GM12878 (cell line): ENCODE measurements at regions not wholly inside any gene's neighbourhood (a gene's known extent, or its start where the extent isn't known, plus 50 kb on each side); places are given as distances from the start of the nearest gene placed in this dataset.

Experiments
- ATAC-seq: fragments of 200-7000 bp; cut with Tn5 transposase; 3 replicates; pipeline ENCODE4 v1.9.1; 2020; ENCODE audit warnings: mild to moderate bottlenecking, moderate library complexity
- BruUV-seq: library from RNA; stranded (reverse); fragments of 400-500 nt; replicated peaks from 2 replicates; lab custom pipeline; 2021; lab: Mats Ljungman, UMichigan
- CTCF ChIA-PET: fragments of 300-600 bp; sonication (Branson Sonifier 250); formaldehyde crosslinking; extraction: SDS; loops from one replicate; lab custom pipeline; 2021; ENCODE audit warnings: inconsistent platforms; lab: Yijun Ruan, JAX
- POLR2A ChIA-PET: fragments of 350-600 bp; formaldehyde crosslinking; extraction: SDS; loops from one replicate; lab custom pipeline; 2021; ENCODE audit warnings: inconsistent platforms; lab: Charles Lee
- RAD21 ChIA-PET: fragments of 300-600 bp; sonication (Branson Sonifier 250); formaldehyde crosslinking; loops from one replicate; lab custom pipeline; 2023; ENCODE audit warnings: antibody characterized with exemption; ENCODE audit not compliant: unreplicated experiment; lab: Charles Lee
- SMC1A ChIA-PET: fragments of 300-600 bp; sonication (Branson Sonifier 250); formaldehyde crosslinking; loops from one replicate; lab custom pipeline; 2023; ENCODE audit not compliant: unreplicated experiment, uncharacterized antibody; lab: Charles Lee
- DNase-seq: peaks from one replicate; pipeline ENCODE4 v3.0.0-alpha.2; 2011; ENCODE audit warnings: low read depth, low spot score
- FAIRE-seq: peaks from 3 replicates; lab custom pipeline; 2011; peaks lifted over from hg19 to GRCh38; lab: Jason Lieb, UNC
- H2AFZ ChIP-seq: 2 replicates; pipeline ENCODE4 v1.6.0; 2011; ENCODE audit warnings: low read depth, low read length, control low read depth; ENCODE audit not compliant: control insufficient read depth
- H3K27ac ChIP-seq: 2 replicates; pipeline ENCODE4 v1.5.1; 2011; ENCODE audit warnings: control low read depth; ENCODE audit not compliant: control insufficient read depth, insufficient read depth
- H3K27me3 ChIP-seq, 2 experiments: replicated peaks in 1 of 2; 2 replicates each; pipeline versions ENCODE4 v1.6.0 to v1.6.1; 2011; ENCODE audit warnings: low read length in 1 of 2; ENCODE audit not compliant: control insufficient read depth in 2 of 2, insufficient read depth in 2 of 2
- H3K36me3 ChIP-seq, 2 experiments: 2 replicates each; pipeline ENCODE4 v1.5.1; 2011; ENCODE audit warnings: low read length in 1 of 2; ENCODE audit not compliant: control insufficient read depth in 2 of 2, insufficient read depth in 2 of 2
- H3K4me1 ChIP-seq: 2 replicates; pipeline ENCODE4 v1.6.1; 2011; ENCODE audit warnings: mild to moderate bottlenecking, low read length, moderate library complexity, mixed read lengths; ENCODE audit not compliant: control insufficient read depth, insufficient read depth
- H3K4me2 ChIP-seq: 2 replicates; pipeline ENCODE4 v1.6.0; 2011; ENCODE audit warnings: control low read depth; ENCODE audit not compliant: control insufficient read depth, insufficient read depth
- H3K4me3 ChIP-seq: fragments of 200-600 bp; sonication (generic); 2 replicates; pipeline ENCODE4 v1.5.1; 2016
- H3K79me2 ChIP-seq: 2 replicates; pipeline ENCODE4 v1.6.0; 2011; ENCODE audit warnings: low read length; ENCODE audit not compliant: control insufficient read depth, insufficient read depth
- H3K9ac ChIP-seq: 2 replicates; pipeline ENCODE4 v1.8.0; 2011; ENCODE audit warnings: low read length, control low read depth, mixed read lengths; ENCODE audit not compliant: control insufficient read depth, insufficient read depth
- H3K9me3 ChIP-seq: replicated peaks from 3 replicates; pipeline ENCODE4 v1.5.1; 2011; ENCODE audit warnings: mild to moderate bottlenecking, low read length; ENCODE audit not compliant: control insufficient read depth, insufficient read depth
- H4K20me1 ChIP-seq: 2 replicates; pipeline ENCODE4 v1.6.0; 2011; ENCODE audit not compliant: control insufficient read depth, insufficient read depth
- ESRRA ChIP-seq: IDR thresholded peaks from 2 replicates; pipeline ENCODE4 v1.6.1; 2012; ENCODE audit warnings: mild to moderate bottlenecking, low read length, improper control_type of control experiment
- FOXK2 ChIP-seq: fragments of 450-650 bp; IDR thresholded peaks from 2 replicates; pipeline ENCODE4 v1.6.1; 2017; ENCODE audit warnings: mild to moderate bottlenecking, moderate library complexity
- GABPA ChIP-seq: IDR thresholded peaks from 2 replicates; pipeline ENCODE4 v1.6.1; 2014; ENCODE audit warnings: antibody characterized with exemption, low read depth, mild to moderate bottlenecking, inconsistent platforms
- NR2C1 ChIP-seq: fragments of 450-650 bp; IDR thresholded peaks from 2 replicates; pipeline ENCODE4 v1.6.1; 2017; ENCODE audit warnings: antibody characterized with exemption, mild to moderate bottlenecking, moderate library complexity
- POLR2AphosphoS5 ChIP-seq: IDR thresholded peaks from 2 replicates; pipeline ENCODE4 v1.6.1; 2011; ENCODE audit warnings: mild to moderate bottlenecking, low read length, inconsistent platforms
- SP1 ChIP-seq: IDR thresholded peaks from one replicate; pipeline ENCODE4 v1.6.1; 2011; ENCODE audit warnings: low read depth, low read length
- TAF1 ChIP-seq: IDR thresholded peaks from 2 replicates; pipeline ENCODE4 v1.6.1; 2011; ENCODE audit warnings: mild to moderate bottlenecking, low read depth, low read length, borderline replicate concordance
- TARDBP ChIP-seq: IDR thresholded peaks from 2 replicates; pipeline ENCODE4 v1.6.1; 2016; ENCODE audit warnings: borderline replicate concordance
- ZNF24 ChIP-seq: fragments of 450-650 bp; IDR thresholded peaks from 2 replicates; pipeline ENCODE4 v1.6.1; 2017; ENCODE audit warnings: antibody characterized with exemption, mild to moderate bottlenecking
- ZNF622 ChIP-seq: fragments of 450-650 bp; IDR thresholded peaks from 2 replicates; pipeline ENCODE4 v1.6.1; 2017; ENCODE audit warnings: mild to moderate bottlenecking, inconsistent platforms
- WGBS: methylation state at CpG from one replicate; pipeline ENCODE4 v1.1.6; 2016; ENCODE audit warnings: low lambda C conversion rate; ENCODE audit not compliant: insufficient replicate concordance, insufficient coverage; ENCODE audit errors: missing lambda C conversion rate; 5-methylcytosine and 5-hydroxymethylcytosine counted together
- in situ Hi-C: fragments of 300-500 bp; cut with MboI; formaldehyde crosslinking; loops from 9 replicates; pipeline ENCODE4 v1.14.3; 2018; ENCODE audit warnings: mixed read lengths
- intact Hi-C: fragments of 100-400 bp; cut with micrococcal nuclease; formaldehyde crosslinking; loops from one replicate; pipeline ENCODE4 v1.14.2; 2022; ENCODE audit not compliant: unreplicated experiment
- TF ChIP-seq, protein P1 (sequence below): fragments of 450-650 bp; IDR thresholded peaks from 2 replicates; pipeline ENCODE4 v1.6.1; 2018; ENCODE audit warnings: mild to moderate bottlenecking, low read depth, moderate library complexity; ENCODE audit not compliant: partially characterized antibody

DNA sequence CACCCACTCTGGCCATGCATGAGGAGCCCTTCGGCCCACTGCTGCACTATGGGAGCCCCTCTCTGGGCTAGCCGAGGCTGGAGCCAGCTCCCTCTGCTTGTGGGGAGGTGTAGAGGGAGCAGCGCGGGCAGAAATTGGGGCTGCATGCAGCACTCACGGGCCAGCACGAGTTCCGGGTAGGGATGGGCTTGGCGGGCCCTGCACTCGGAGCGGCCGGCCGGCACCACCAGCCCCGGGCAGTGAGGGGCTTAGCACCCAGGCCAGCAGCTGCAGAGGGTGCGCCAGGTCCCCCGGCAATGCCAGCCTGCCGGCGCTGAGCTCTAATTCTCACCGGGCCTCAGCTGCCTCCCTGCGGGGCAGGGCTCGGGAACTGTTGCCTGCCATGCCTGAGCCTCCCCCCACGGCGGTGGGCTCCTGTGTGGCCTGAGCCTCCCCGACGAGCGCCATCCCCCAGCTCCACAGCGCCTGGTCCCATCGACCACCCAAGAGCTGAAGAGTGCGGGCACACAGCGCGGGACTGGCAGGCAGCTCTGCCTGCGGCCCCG is 209.0 kb downstream of the LTN1 start:
- DNase-seq, result no peak
- Histone ChIP-seq H3K9ac (no peak overlapping the region), H3K4me3 (no peak overlapping the region)
- POLR2A ChIA-PET, result no interaction called here
- TF ChIP-seq TARDBP (no peak), POLR2AphosphoS5 (no peak), TAF1 (no peak), SP1 (no peak), GABPA (no peak), NR2C1 (no peak), ZNF622 (no peak), ESRRA (no peak), FOXK2 (no peak), ZNF24 (no peak)
- TF ChIP-seq, protein P1, sequence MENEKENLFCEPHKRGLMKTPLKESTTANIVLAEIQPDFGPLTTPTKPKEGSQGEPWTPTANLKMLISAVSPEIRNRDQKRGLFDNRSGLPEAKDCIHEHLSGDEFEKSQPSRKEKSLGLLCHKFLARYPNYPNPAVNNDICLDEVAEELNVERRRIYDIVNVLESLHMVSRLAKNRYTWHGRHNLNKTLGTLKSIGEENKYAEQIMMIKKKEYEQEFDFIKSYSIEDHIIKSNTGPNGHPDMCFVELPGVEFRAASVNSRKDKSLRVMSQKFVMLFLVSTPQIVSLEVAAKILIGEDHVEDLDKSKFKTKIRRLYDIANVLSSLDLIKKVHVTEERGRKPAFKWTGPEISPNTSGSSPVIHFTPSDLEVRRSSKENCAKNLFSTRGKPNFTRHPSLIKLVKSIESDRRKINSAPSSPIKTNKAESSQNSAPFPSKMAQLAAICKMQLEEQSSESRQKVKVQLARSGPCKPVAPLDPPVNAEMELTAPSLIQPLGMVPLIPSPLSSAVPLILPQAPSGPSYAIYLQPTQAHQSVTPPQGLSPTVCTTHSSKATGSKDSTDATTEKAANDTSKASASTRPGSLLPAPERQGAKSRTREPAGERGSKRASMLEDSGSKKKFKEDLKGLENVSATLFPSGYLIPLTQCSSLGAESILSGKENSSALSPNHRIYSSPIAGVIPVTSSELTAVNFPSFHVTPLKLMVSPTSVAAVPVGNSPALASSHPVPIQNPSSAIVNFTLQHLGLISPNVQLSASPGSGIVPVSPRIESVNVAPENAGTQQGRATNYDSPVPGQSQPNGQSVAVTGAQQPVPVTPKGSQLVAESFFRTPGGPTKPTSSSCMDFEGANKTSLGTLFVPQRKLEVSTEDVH, result no peak
- TF ChIP-seq, all 136 proteins: peak for 0
- Histone ChIP-seq H4K20me1 (no peaks in the 10 kb centered on the region), H3K4me1 (no peaks in the 10 kb centered on the region), H3K79me2 (no peaks in the 10 kb centered on the region), H3K27ac (no peak overlapping the region), H3K27me3 (no peaks in the 10 kb centered on the region), H3K9me3 (no peaks in the 10 kb centered on the region), H2AFZ (no peak overlapping the region), H3K36me3 (no peaks in the 10 kb centered on the region), H3K4me2 (no peak overlapping the region)
- intact Hi-C loops, result no loop called here
- FAIRE-seq, result no peak
- ATAC-seq, result no peak
- BruUV-seq, result no TSS peak
- 77% methylated on average over 29 of the region's 32 CpGs for WGBS
- CTCF ChIA-PET, result interaction anchor here (1.6 kb wide), 1 partner anchor 11 kb away, joined by 4 read pairs; no protein-coding TSS in a partner anchor
- in situ Hi-C loops, result no loop called here
- SMC1A ChIA-PET, result no interaction called here
- RAD21 ChIA-PET, result no interaction called here
